SK-N-MC (cell line): ENCODE measurements at regions not wholly inside any gene's neighbourhood (a gene's known extent, or its start where the extent isn't known, plus 50 kb on each side); places are given as distances from the start of the nearest gene placed in this dataset.

Experiments
- EZH2 ChIP-seq: fragments of 200-600 bp; sonication (generic); IDR thresholded peaks from one replicate; pipeline ENCODE4 v1.6.1; 2017; ENCODE audit warnings: antibody characterized with exemption
- FOXP2 ChIP-seq: optimal IDR thresholded peaks from 2 replicates; pipeline ENCODE3; 2011; ENCODE audit warnings: mild to moderate bottlenecking, moderate library complexity; ENCODE audit not compliant: insufficient read depth; ENCODE audit errors: extremely low read length, control extremely low read depth
- POLR2AphosphoS5 ChIP-seq: IDR thresholded peaks from 2 replicates; pipeline ENCODE4 v1.6.1; 2012; ENCODE audit warnings: mild to moderate bottlenecking, low read depth, low read length, borderline replicate concordance

- TF ChIP-seq POLR2AphosphoS5 (no peak), EZH2 (no peak), FOXP2 (no peak)
Observed at GRCh38 chr10:100614429-100615095, 78.8 kb downstream of the HIF1AN start.
